ENCODE measurements at regions not wholly inside any gene's neighbourhood (a gene's known extent, or its start where the extent isn't known, plus 50 kb on each side); places are given as distances from the start of the nearest gene placed in this dataset.

GRCh38 chr1:98098473-98098872, 177.6 kb upstream of the DPYD start:
- DNase-seq (ENCODE audit: extremely low spot score) = no peak
- no peak for TF ChIP-seq CTBP1 (IDR thresholded peaks at IDR 0.05; ENCODE audit: borderline replicate concordance)
- no peak for TF ChIP-seq NFRKB (IDR thresholded peaks at IDR 0.05)
- no peak for TF ChIP-seq SUZ12 (IDR thresholded peaks at IDR 0.05)
- no peak for TF ChIP-seq ARNT (IDR thresholded peaks at IDR 0.05)
- TF ChIP-seq HDGF (IDR thresholded peaks at IDR 0.05; ENCODE audit: borderline replicate concordance) = no peak
- no peak for TF ChIP-seq FOXA1 (IDR thresholded peaks at IDR 0.05)
- no peak for TF ChIP-seq LEF1 (IDR thresholded peaks at IDR 0.05; ENCODE audit: borderline replicate concordance)
- TF ChIP-seq TARDBP (IDR thresholded peaks at IDR 0.05) = no peak
- TF ChIP-seq SP1 (IDR thresholded peaks at IDR 0.05) = no peak
- no peak for TF ChIP-seq PKNOX1 (IDR thresholded peaks at IDR 0.05)
- no peak for TF ChIP-seq ZNF384 (IDR thresholded peaks at IDR 0.05)
- TF ChIP-seq FOXK2 (IDR thresholded peaks at IDR 0.05) = no peak
- TF ChIP-seq BHLHE40 (IDR thresholded peaks at IDR 0.05; ENCODE audit: borderline replicate concordance) = no peak
- POLR2A ChIA-PET = no interaction called here
- CTCF ChIA-PET = no interaction called here

DNA sequence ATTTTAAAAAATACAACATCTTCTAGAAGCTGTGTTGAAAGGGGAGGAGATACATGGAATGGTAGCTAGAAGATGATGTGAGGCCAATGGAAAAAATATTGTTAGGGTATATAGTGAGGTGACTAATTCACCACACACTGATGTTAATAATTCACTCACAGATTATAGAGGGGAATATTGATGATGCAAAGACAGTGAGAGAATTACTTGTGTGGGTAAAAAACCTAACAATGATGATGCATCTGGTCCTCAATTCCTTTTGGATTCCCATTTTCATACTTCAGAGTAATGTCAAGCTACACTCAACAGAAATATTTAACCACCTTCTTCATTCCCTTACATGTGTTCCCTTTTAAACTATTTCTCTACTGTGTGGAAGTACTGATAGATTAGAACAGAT, 169.5 kb upstream of the DPYD start:
- ChIA-PET CTCF (no interaction called here), POLR2A (no interaction called here)
- no peak for DNase-seq (ENCODE audit: extremely low spot score)
- TF ChIP-seq ARNT (IDR thresholded peaks at IDR 0.05) (no peak), L3MBTL2 (conservative IDR thresholded peaks at IDR 0.05) (no peak), PKNOX1 (IDR thresholded peaks at IDR 0.05) (no peak), FOXK2 (IDR thresholded peaks at IDR 0.05) (no peak)

- TF ChIP-seq FOXK2 (IDR thresholded peaks at IDR 0.05) = no peak
- TF ChIP-seq LEF1 (IDR thresholded peaks at IDR 0.05; ENCODE audit: borderline replicate concordance) = no peak
- no peak for TF ChIP-seq FOXM1 (IDR thresholded peaks at IDR 0.05; ENCODE audit: borderline replicate concordance)
- TF ChIP-seq CTBP1 (IDR thresholded peaks at IDR 0.05; ENCODE audit: borderline replicate concordance) = no peak
- TF ChIP-seq ARNT (IDR thresholded peaks at IDR 0.05) = no peak
- no peak for TF ChIP-seq FOXA1 (IDR thresholded peaks at IDR 0.05)
- no peak for TF ChIP-seq ELF4 (IDR thresholded peaks at IDR 0.05)
- no peak for TF ChIP-seq BHLHE40 (IDR thresholded peaks at IDR 0.05; ENCODE audit: borderline replicate concordance)
- no peak for DNase-seq (ENCODE audit: extremely low spot score)
- POLR2A ChIA-PET = no interaction called here
- CTCF ChIA-PET = no interaction called here
These were observed 167.5 kb upstream of the DPYD start for GRCh38 chr1:98088381-98088780.

DNA sequence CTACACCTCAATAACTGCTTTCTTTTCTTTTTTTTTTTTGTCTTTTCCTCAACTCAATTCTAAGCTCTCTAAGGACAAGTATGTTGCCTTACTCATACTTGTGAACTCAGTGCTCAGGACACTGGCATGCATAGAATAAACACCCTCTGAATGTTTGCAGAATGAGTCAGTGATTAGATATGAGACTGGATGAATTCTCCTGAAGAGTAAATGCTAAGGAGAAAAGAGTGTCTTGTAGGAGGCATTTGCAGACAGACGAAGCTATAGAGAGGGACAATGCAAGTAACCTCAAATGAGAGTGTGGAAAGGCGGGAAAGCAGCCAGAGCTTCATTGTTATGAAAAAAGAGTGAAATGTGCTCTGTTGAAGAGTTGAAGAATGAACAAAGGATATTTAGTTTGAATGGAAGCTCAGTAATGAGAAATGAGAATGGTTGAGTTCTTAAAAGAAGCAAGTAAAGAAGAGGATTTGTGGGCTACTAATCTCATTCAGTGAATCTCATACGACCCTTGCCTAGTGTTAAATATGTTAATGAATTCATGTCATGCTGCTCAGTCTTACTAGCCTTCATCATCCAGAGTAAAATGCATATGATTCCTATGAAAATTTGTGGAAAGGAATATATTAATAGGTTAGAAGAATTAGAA, 166.1 kb upstream of the DPYD start:
- POLR2A ChIA-PET = no interaction called here
- TF ChIP-seq LEF1 (IDR thresholded peaks at IDR 0.05; ENCODE audit: borderline replicate concordance) = no peak
- no peak for TF ChIP-seq SUZ12 (IDR thresholded peaks at IDR 0.05)
- no peak for TF ChIP-seq PKNOX1 (IDR thresholded peaks at IDR 0.05)
- TF ChIP-seq ELF4 (IDR thresholded peaks at IDR 0.05) = no peak
- TF ChIP-seq NFRKB (IDR thresholded peaks at IDR 0.05) = no peak
- TF ChIP-seq BHLHE40 (IDR thresholded peaks at IDR 0.05; ENCODE audit: borderline replicate concordance) = no peak
- TF ChIP-seq FOXK2 (IDR thresholded peaks at IDR 0.05) = no peak
- TF ChIP-seq ARNT (IDR thresholded peaks at IDR 0.05) = no peak
- no peak; the same call in 1 of the 2 replicates for TF ChIP-seq L3MBTL2 (conservative IDR thresholded peaks at IDR 0.05)
- TF ChIP-seq FOXA1 (IDR thresholded peaks at IDR 0.05) = no peak
- TF ChIP-seq HDGF (IDR thresholded peaks at IDR 0.05; ENCODE audit: borderline replicate concordance) = no peak
- TF ChIP-seq FOXM1 (IDR thresholded peaks at IDR 0.05; ENCODE audit: borderline replicate concordance) = no peak
- TF ChIP-seq TARDBP (IDR thresholded peaks at IDR 0.05) = no peak
- CTCF ChIA-PET = no interaction called here
- DNase-seq (ENCODE audit: extremely low spot score) = no peak

GRCh38 chr1:98086156-98086555, 165.3 kb upstream of the DPYD start:
- ChIA-PET CTCF (no interaction called here), POLR2A (no interaction called here)
- TF ChIP-seq TARDBP (IDR thresholded peaks at IDR 0.05) (no peak), BHLHE40 (IDR thresholded peaks at IDR 0.05; ENCODE audit: borderline replicate concordance) (no peak), SP1 (IDR thresholded peaks at IDR 0.05) (no peak), FOXA1 (IDR thresholded peaks at IDR 0.05) (no peak), FOXM1 (IDR thresholded peaks at IDR 0.05; ENCODE audit: borderline replicate concordance) (no peak), PKNOX1 (IDR thresholded peaks at IDR 0.05) (no peak), LEF1 (IDR thresholded peaks at IDR 0.05; ENCODE audit: borderline replicate concordance) (no peak), L3MBTL2 (conservative IDR thresholded peaks at IDR 0.05) (no peak), NFRKB (IDR thresholded peaks at IDR 0.05) (no peak)
- DNase-seq (ENCODE audit: extremely low spot score) = no peak

- TF ChIP-seq CTBP1 (IDR thresholded peaks at IDR 0.05; ENCODE audit: borderline replicate concordance) = no peak
- no peak for TF ChIP-seq LEF1 (IDR thresholded peaks at IDR 0.05; ENCODE audit: borderline replicate concordance)
- no peak for TF ChIP-seq FOXM1 (IDR thresholded peaks at IDR 0.05; ENCODE audit: borderline replicate concordance)
- no peak for TF ChIP-seq SUZ12 (IDR thresholded peaks at IDR 0.05)
- no peak for TF ChIP-seq L3MBTL2 (conservative IDR thresholded peaks at IDR 0.05)
- TF ChIP-seq ELF4 (IDR thresholded peaks at IDR 0.05) = no peak
- TF ChIP-seq HDGF (IDR thresholded peaks at IDR 0.05; ENCODE audit: borderline replicate concordance) = no peak
- TF ChIP-seq BHLHE40 (IDR thresholded peaks at IDR 0.05; ENCODE audit: borderline replicate concordance) = no peak
- no peak for TF ChIP-seq ARNT (IDR thresholded peaks at IDR 0.05)
- TF ChIP-seq FOXK2 (IDR thresholded peaks at IDR 0.05) = no peak
- TF ChIP-seq SP1 (IDR thresholded peaks at IDR 0.05) = no peak
- TF ChIP-seq ZNF384 (IDR thresholded peaks at IDR 0.05) = no peak
- no peak for TF ChIP-seq TARDBP (IDR thresholded peaks at IDR 0.05)
- no peak for TF ChIP-seq NFRKB (IDR thresholded peaks at IDR 0.05)
- no peak for TF ChIP-seq PKNOX1 (IDR thresholded peaks at IDR 0.05)
- no peak for TF ChIP-seq FOXA1 (IDR thresholded peaks at IDR 0.05)
- DNase-seq (ENCODE audit: extremely low spot score) = no peak
- POLR2A ChIA-PET = no interaction called here
- CTCF ChIA-PET = no interaction called here
These were observed 163.4 kb upstream of the DPYD start for GRCh38 chr1:98084188-98084587.
